GM23338 (cell line): ENCODE measurements at regions not wholly inside any gene's neighbourhood (a gene's known extent, or its start where the extent isn't known, plus 50 kb on each side); places are given as distances from the start of the nearest gene placed in this dataset.

Source experiments
- CREB1 ChIP-seq: fragments of 250-450 bp; sonication (Bioruptor Pico); IDR thresholded peaks from 2 replicates; pipeline ENCODE4 v1.5.0; 2020; ENCODE audit warnings: low read depth, mild to moderate bottlenecking, moderate library complexity
- CTCF ChIP-seq, 2 experiments: fragments of 200-600 bp in 1 of 2; sonication (generic) in 1 of 2; conservative IDR thresholded peaks; 2 replicates each; pipeline versions ENCODE4 v1.5.1 to v1.6.1; 2016 to 2017; ENCODE audit warnings: antibody characterized with exemption in 2 of 2, low read depth in 2 of 2, mild to moderate bottlenecking in 2 of 2, moderate library complexity in 1 of 2
- ETS1 ChIP-seq: IDR thresholded peaks from 2 replicates; pipeline ENCODE4 v1.6.1; 2016; ENCODE audit warnings: antibody characterized with exemption
- EZH2 ChIP-seq: fragments of 200-600 bp; sonication (generic); IDR thresholded peaks from one replicate; pipeline ENCODE4 v1.8.0; 2017; ENCODE audit warnings: antibody characterized with exemption, mild to moderate bottlenecking, low read depth; ENCODE audit not compliant: unreplicated experiment
- NANOG ChIP-seq: IDR thresholded peaks from 2 replicates; pipeline ENCODE4 v1.6.1; 2016; ENCODE audit warnings: antibody characterized with exemption, borderline replicate concordance
- POLR2AphosphoS5 ChIP-seq: IDR thresholded peaks from 2 replicates; pipeline ENCODE4 v1.6.1; 2016; ENCODE audit warnings: antibody characterized with exemption, low read depth
- REST ChIP-seq: IDR thresholded peaks from one replicate; pipeline ENCODE4 v1.6.1; 2018; ENCODE audit warnings: antibody characterized with exemption; ENCODE audit not compliant: unreplicated experiment
- ZNF462 ChIP-seq: fragments of 250-450 bp; sonication (Bioruptor Pico); IDR thresholded peaks from 2 replicates; pipeline ENCODE4 v1.5.0; 2020; ENCODE audit warnings: mild to moderate bottlenecking, moderate library complexity

DNA sequence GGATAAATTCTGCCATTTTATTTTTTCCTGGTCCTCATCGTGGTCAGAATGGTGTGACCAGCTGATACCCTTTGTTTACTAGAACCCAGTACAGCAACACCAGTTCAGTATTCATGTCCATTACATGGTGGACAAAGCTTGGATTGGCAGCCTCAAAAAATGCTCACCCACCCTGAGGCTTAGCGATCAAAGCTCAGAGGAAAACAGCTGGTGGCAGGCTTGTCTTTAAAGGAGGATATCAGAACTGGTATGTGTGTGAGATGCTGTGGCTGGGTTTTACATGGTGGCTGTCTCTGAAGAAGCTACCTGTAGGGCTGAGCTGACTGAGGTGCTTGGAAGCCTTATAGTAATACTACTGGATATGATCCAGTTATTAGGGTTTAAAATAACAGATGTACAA, 471.1 kb upstream of the MEX3C start:
- TF ChIP-seq ETS1 = no peak
- TF ChIP-seq CTCF (conservative IDR thresholded peaks at IDR 0.05; ENCODE audit: low read depth in 2 of 2) = peak in 1 of 2 experiments; percentile 45; a peak in 2 of 4 replicates
- TF ChIP-seq REST = no peak
- no peak for TF ChIP-seq POLR2AphosphoS5
- TF ChIP-seq CREB1 (CRISPR knock-in tag) = no peak
- no peak for TF ChIP-seq EZH2
- no peak for TF ChIP-seq ZNF462 (CRISPR knock-in tag)
- TF ChIP-seq NANOG = no peak
